ENCODE measurements at regions not wholly inside any gene's neighbourhood (a gene's known extent, or its start where the extent isn't known, plus 50 kb on each side); places are given as distances from the start of the nearest gene placed in this dataset.

DNA sequence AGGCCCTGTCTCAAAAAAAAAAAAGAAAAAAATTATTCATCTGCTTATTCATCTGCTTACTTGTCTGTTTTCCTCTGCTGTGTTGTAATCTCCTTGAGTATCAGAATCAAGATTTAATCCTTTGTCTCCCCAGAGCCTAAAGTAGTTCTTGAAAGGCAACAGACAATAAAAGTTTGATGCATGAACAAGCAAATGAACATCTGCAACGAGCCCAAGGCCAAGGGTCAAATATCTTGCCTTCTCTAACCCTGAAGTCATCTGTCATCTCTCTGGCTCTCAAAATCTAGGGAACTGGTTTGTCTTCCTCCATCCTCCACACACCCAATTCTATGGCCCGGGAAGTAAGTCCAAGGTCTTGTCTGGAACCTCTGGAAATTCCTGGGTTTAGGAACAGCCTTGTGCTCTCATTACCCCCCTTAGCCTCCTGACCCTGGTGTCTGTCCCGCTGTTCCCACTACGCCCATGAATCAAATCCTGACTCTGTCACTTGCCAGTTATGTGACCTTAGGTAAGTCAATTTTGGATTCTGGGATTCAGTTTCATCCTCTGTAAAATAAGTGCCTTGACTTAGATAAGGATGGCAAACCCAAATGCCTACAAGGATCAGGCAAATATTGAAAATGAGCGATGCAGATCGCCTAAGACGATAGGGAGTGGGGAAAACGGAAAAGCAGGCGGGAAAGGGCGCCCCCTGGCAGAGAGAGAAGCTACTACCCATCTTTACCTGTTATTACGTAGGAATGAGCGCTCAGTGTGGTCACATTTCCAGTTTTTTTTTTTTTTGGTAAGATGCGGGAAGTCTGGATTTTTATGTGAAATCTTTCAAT is 102.7 kb upstream of the DHX15 start:
- peak; percentile 53 for FAIRE-seq
- POLR2A ChIA-PET: no interaction called here
- dilution Hi-C loops (cut with MboI; ENCODE audit: extremely low pct_ligation_motif_present, low sequenced_read_pairs): no loop called here

More for the DNA sequence above, 102.7 kb upstream of the DHX15 start:
- Histone ChIP-seq H3K27ac (ENCODE audit: insufficient read depth, low read depth, low read length) (no peak overlapping the region), H3K36me3 (ENCODE audit: control insufficient read depth in 2 of 2, extremely low read depth in 1 of 2, insufficient read depth in 2 of 2, low read length in 2 of 2) (no peaks in the 10 kb centered on the region), H3K79me2 (ENCODE audit: control insufficient read depth, insufficient read depth, low read length) (no peaks in the 10 kb centered on the region), H3K9me1 (replicated peaks; ENCODE audit: control insufficient read depth, extremely low read depth, insufficient read depth, low read length) (no peaks in the 10 kb centered on the region), H3K9me3 (replicated peaks; ENCODE audit: control insufficient read depth, insufficient read depth, low read length) (no peaks in the 10 kb centered on the region), H3K4me2 (ENCODE audit: insufficient read depth, low read length) (no peak overlapping the region), H3K27me3 (ENCODE audit: control insufficient read depth in 2 of 2, insufficient read depth in 2 of 2, low read length in 2 of 2) (peaks cover 2 to 3% of the 10 kb centered on the region in 2 experiments), H3K4me3 (replicated peaks in 1 of 3; ENCODE audit: insufficient read depth in 1 of 3, low read depth in 1 of 3, low read length in 3 of 3) (no peak overlapping the region), H4K20me1 (replicated peaks; ENCODE audit: control insufficient read depth, extremely low read depth, insufficient read depth, low read length) (no peaks in the 10 kb centered on the region), H3K9ac (replicated peaks; ENCODE audit: extremely low read depth, insufficient read depth, low read length) (no peak overlapping the region), H3K4me1 (ENCODE audit: control insufficient read depth, extremely low read depth, insufficient read depth, low read length) (no peaks in the 10 kb centered on the region), H2AFZ (ENCODE audit: low read depth, low read length) (no peak overlapping the region)
- intact Hi-C loops (cut with micrococcal nuclease): loop anchor here (1.0 kb wide), 1 partner anchor 199 kb away; no protein-coding TSS in a partner anchor
- CTCF ChIA-PET: interaction anchor here (0.6 to 1.5 kb wide), 23 partner anchors 10 to 458 kb away, joined by 3 to 9 read pairs (median 3); no protein-coding TSS in a partner anchor
- DNase-seq (ENCODE audit: low read depth, low spot score): peak; percentile 11
- BruUV-seq (replicated peaks): no TSS peak
- TF ChIP-seq MYC (IDR thresholded peaks at IDR 0.05; ENCODE audit: low read depth, low read length): no peak
- no peak for TF ChIP-seq FOS (IDR thresholded peaks at IDR 0.05; ENCODE audit: borderline replicate concordance, insufficient read depth, low read length)
- TF ChIP-seq POLR2AphosphoS5 (IDR thresholded peaks at IDR 0.05; ENCODE audit: insufficient read depth, low read depth, low read length): no peak
- TF ChIP-seq EZH2 (IDR thresholded peaks at IDR 0.05; ENCODE audit: borderline replicate concordance, low read depth, low read length, severe bottlenecking): no peak
- TF ChIP-seq, protein P1, sequence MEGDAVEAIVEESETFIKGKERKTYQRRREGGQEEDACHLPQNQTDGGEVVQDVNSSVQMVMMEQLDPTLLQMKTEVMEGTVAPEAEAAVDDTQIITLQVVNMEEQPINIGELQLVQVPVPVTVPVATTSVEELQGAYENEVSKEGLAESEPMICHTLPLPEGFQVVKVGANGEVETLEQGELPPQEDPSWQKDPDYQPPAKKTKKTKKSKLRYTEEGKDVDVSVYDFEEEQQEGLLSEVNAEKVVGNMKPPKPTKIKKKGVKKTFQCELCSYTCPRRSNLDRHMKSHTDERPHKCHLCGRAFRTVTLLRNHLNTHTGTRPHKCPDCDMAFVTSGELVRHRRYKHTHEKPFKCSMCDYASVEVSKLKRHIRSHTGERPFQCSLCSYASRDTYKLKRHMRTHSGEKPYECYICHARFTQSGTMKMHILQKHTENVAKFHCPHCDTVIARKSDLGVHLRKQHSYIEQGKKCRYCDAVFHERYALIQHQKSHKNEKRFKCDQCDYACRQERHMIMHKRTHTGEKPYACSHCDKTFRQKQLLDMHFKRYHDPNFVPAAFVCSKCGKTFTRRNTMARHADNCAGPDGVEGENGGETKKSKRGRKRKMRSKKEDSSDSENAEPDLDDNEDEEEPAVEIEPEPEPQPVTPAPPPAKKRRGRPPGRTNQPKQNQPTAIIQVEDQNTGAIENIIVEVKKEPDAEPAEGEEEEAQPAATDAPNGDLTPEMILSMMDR (IDR thresholded peaks at IDR 0.05; ENCODE audit: extremely low read depth in 1 of 2, insufficient read depth in 1 of 2, low read depth in 1 of 2, low read length in 2 of 2): peak; percentile 50 to 59
- TF ChIP-seq GATA2 (IDR thresholded peaks at IDR 0.05; ENCODE audit: insufficient read depth, insufficient read length, low read depth, low read length): peak; percentile 70

Measured in endothelial cell of umbilical vein (primary cell).